HCT116 (cell line): ENCODE measurements at regions not wholly inside any gene's neighbourhood (a gene's known extent, or its start where the extent isn't known, plus 50 kb on each side); places are given as distances from the start of the nearest gene placed in this dataset.

Experiments
- ATAC-seq: fragments of 200-7000 bp; cut with Tn5 transposase; 2 replicates; pipeline ENCODE4 v1.9.1; 2020; ENCODE audit warnings: mild to moderate bottlenecking, moderate library complexity
- BruUV-seq: library from RNA; stranded (reverse); fragments of 400-500 nt; replicated peaks from 2 replicates; lab custom pipeline; 2021; lab: Mats Ljungman, UMichigan
- CTCF ChIA-PET: fragments of 300-600 bp; sonication (Branson Sonifier 250); formaldehyde crosslinking; loops from one replicate; lab custom pipeline; 2021; ENCODE audit warnings: antibody characterized with exemption; lab: Charles Lee
- POLR2A ChIA-PET: fragments of 300-600, 350-600 bp; sonication (Branson Sonifier 250); formaldehyde crosslinking; loops from one replicate; lab custom pipeline; 2021; ENCODE audit warnings: antibody characterized with exemption; lab: Charles Lee
- RAD21 ChIA-PET, 2 experiments: fragments of 300-600 bp; sonication (Branson Sonifier 250); formaldehyde crosslinking; loops; one replicate each; lab custom pipeline; 2023; ENCODE audit warnings: low total read pairs in 2 of 2; ENCODE audit not compliant: uncharacterized antibody in 2 of 2, unreplicated experiment in 2 of 2, low non-redundant PET in 1 of 2; lab: Charles Lee
- DNase-seq: peaks from one replicate; pipeline ENCODE4 v3.0.0-alpha.2; 2010; ENCODE audit warnings: low read depth, low spot score
- H2AFZ ChIP-seq: fragments of 200-600 bp; shearing (Covaris generic), sonication (generic); 2 replicates; pipeline ENCODE4 v1.6.1; 2017; ENCODE audit warnings: low read depth, mixed run types, mixed read lengths, antibody characterized with exemption, low read length; ENCODE audit not compliant: poor library complexity, severe bottlenecking
- H3K27ac ChIP-seq: 2 replicates; pipeline ENCODE4 v1.5.1; 2012; ENCODE audit warnings: low read depth, low read length
- H3K27me3 ChIP-seq: fragments of 200-600 bp; sonication (generic); 2 replicates; pipeline ENCODE4 v1.6.1; 2016; ENCODE audit warnings: mixed run types, low read length, mixed read lengths; ENCODE audit not compliant: insufficient read depth
- H3K36me3 ChIP-seq, 2 experiments: fragments of 200-500 bp in 1 of 2; fragments of 200-600 bp in 1 of 2; sonication (Bioruptor generic) in 1 of 2; sonication (generic) in 1 of 2; 2 replicates each; pipeline versions ENCODE4 v1.5.1 to v1.6.1; 2014 to 2016; ENCODE audit warnings: low read length in 2 of 2, inconsistent platforms in 1 of 2, mixed read lengths in 1 of 2, mixed run types in 1 of 2; ENCODE audit not compliant: insufficient read depth in 2 of 2, control insufficient read depth in 1 of 2
- H3K4me1 ChIP-seq, 2 experiments: fragments of 200-600 bp in 1 of 2; sonication (generic) in 1 of 2; 2 replicates each; pipeline versions ENCODE4 v1.5.1 to v1.6.1; 2012 to 2017; ENCODE audit warnings: low read length in 2 of 2, inconsistent platforms in 1 of 2, mild to moderate bottlenecking in 1 of 2, mixed read lengths in 1 of 2, mixed run types in 1 of 2, moderate library complexity in 1 of 2; ENCODE audit not compliant: insufficient read depth in 2 of 2, control insufficient read depth in 1 of 2
- H3K4me2 ChIP-seq: fragments of 200-600 bp; sonication (generic); 2 replicates; pipeline ENCODE4 v1.6.1; 2017; ENCODE audit warnings: mixed run types, low read length, mixed read lengths
- H3K4me3 ChIP-seq, 2 experiments: fragments of 200-600 bp in 1 of 2; sonication (generic) in 1 of 2; replicated peaks in 1 of 2; 2 replicates each; pipeline ENCODE4 v1.5.1; 2011 to 2016; ENCODE audit warnings: low read length in 2 of 2, control low read depth in 1 of 2, low read depth in 1 of 2, mild to moderate bottlenecking in 1 of 2, mixed read lengths in 1 of 2, mixed run types in 1 of 2
- H3K79me2 ChIP-seq: fragments of 200-600 bp; sonication (generic); 2 replicates; pipeline ENCODE4 v1.6.1; 2017; ENCODE audit warnings: mild to moderate bottlenecking, mixed run types, low read length, moderate library complexity, mixed read lengths; ENCODE audit not compliant: insufficient read depth
- H3K9ac ChIP-seq: fragments of 200-600 bp; sonication (generic); 2 replicates; pipeline ENCODE4 v1.6.1; 2016; ENCODE audit warnings: low read length, mixed read lengths
- H3K9me2 ChIP-seq: fragments of 200-600 bp; sonication (generic), shearing (Covaris generic); 2 replicates; pipeline ENCODE4 v1.6.1; 2017; ENCODE audit warnings: mixed run types, mild to moderate bottlenecking, moderate library complexity; ENCODE audit not compliant: insufficient read depth
- H3K9me3 ChIP-seq, 2 experiments: fragments of 200-500 bp in 1 of 2; fragments of 200-600 bp in 1 of 2; sonication (Bioruptor generic) in 1 of 2; sonication (generic) in 1 of 2; 2 replicates each; pipeline ENCODE4 v1.6.1; 2014 to 2017; ENCODE audit warnings: low read length in 2 of 2, mixed read lengths in 2 of 2, inconsistent platforms in 1 of 2, low read depth in 1 of 2, mild to moderate bottlenecking in 1 of 2, mixed run types in 1 of 2, moderate library complexity in 1 of 2; ENCODE audit not compliant: control insufficient read depth in 1 of 2, insufficient read depth in 1 of 2
- H4K20me1 ChIP-seq: fragments of 200-600 bp; sonication (generic), shearing (Covaris generic); 2 replicates; pipeline ENCODE4 v1.6.1; 2017; ENCODE audit warnings: mixed run types, mild to moderate bottlenecking, moderate library complexity; ENCODE audit not compliant: insufficient read depth
- ELF1 ChIP-seq: IDR thresholded peaks from 2 replicates; pipeline ENCODE4 v1.6.1; 2012; ENCODE audit warnings: low read depth, borderline replicate concordance
- FOSL1 ChIP-seq: IDR thresholded peaks from 2 replicates; pipeline ENCODE4 v1.6.1; 2012; ENCODE audit warnings: low read depth
- POLR2A ChIP-seq: IDR thresholded peaks from 2 replicates; pipeline ENCODE4 v1.7.0; 2011; ENCODE audit warnings: borderline replicate concordance; ENCODE audit not compliant: insufficient read depth, insufficient read length; ENCODE audit errors: extremely low read depth
- POLR2AphosphoS5 ChIP-seq: IDR thresholded peaks from 2 replicates; pipeline ENCODE4 v1.6.1; 2011; ENCODE audit warnings: mild to moderate bottlenecking, low read depth, low read length, moderate library complexity
- RAD21 ChIP-seq: IDR thresholded peaks from 2 replicates; pipeline ENCODE4 v1.6.1; 2012; ENCODE audit warnings: low read depth, mild to moderate bottlenecking
- SIN3A ChIP-seq: IDR thresholded peaks from 2 replicates; pipeline ENCODE4 v1.6.1; 2012; ENCODE audit warnings: low read depth
- SRF ChIP-seq: IDR thresholded peaks from 2 replicates; pipeline ENCODE4 v1.6.1; 2012; ENCODE audit warnings: low read depth
- intact Hi-C: fragments of 100-400 bp; cut with micrococcal nuclease; formaldehyde crosslinking; loops from 2 replicates; pipeline ENCODE4 v1.10.0; 2022
- TF ChIP-seq, protein P1 (sequence below): IDR thresholded peaks from 2 replicates; pipeline ENCODE4 v1.6.1; 2012
- TF ChIP-seq, protein P2 (sequence below), 3 experiments: fragments of 200-600 bp in 1 of 3; sonication (generic) in 1 of 3; IDR thresholded peaks in 2 of 3; conservative IDR thresholded peaks in 1 of 3; 2 replicates each; pipeline ENCODE4 v1.5.1; 2012 to 2017; ENCODE audit warnings: low read depth in 2 of 3, low read length in 2 of 3, antibody characterized with exemption in 1 of 3, borderline replicate concordance in 1 of 3, control low read depth in 1 of 3, mild to moderate bottlenecking in 1 of 3, mixed read lengths in 1 of 3, mixed run types in 1 of 3, moderate library complexity in 1 of 3; ENCODE audit not compliant: insufficient read depth in 1 of 3
- TF ChIP-seq, protein P3 (sequence below): IDR thresholded peaks from 2 replicates; pipeline ENCODE4 v1.6.1; 2011; ENCODE audit warnings: mild to moderate bottlenecking, low read length, moderate library complexity; ENCODE audit not compliant: insufficient replicate concordance; ENCODE audit errors: extremely low read depth

DNA sequence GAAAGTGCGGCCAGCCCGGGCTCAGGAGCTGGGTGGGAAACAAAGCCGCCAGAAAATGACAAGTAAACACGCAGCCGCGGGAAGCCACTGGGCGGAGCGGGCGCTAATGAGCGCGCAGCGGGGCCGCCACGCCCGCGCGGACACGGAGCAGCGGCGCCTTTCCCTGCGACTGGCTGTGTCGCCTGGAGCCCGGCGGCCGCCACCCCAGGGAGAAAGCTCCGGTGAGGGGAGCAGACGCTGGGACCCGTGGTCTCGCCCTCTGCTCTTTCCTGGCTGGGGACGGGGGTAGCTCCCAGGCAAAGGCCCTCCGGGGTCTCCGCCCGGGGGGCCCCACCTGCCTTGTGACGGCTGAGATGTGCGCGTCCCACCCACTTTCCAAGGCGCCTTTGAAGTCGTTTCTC, 54.9 kb downstream of the PRR18 start (continued):
- TF ChIP-seq POLR2AphosphoS5 (no peak), FOSL1 (no peak), SIN3A (no peak), POLR2A (no peak), SRF (no peak)
- TF ChIP-seq, protein P1, sequence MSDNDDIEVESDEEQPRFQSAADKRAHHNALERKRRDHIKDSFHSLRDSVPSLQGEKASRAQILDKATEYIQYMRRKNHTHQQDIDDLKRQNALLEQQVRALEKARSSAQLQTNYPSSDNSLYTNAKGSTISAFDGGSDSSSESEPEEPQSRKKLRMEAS, result no peak

DNA sequence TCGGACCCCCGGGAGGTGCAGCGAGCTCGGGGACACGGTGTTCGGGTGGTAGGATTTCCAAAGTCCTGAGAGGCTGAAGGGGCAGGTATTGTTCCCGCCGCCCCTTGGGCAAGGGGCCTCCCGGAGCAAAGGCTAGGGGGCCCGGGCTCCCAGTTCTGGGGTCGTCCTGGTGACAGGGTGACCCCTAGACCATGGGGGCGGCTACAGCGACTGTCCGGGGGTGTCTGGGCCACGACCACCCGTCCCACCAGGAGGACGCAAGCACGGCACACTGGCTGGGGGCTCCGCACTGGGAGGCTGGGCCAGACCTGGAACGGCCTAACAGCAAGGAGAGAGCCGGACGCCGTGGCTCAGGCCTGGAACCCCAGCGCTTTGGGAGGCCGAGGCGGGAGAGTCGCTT, 55.6 kb downstream of the PRR18 start:
- H3K27me3 ChIP-seq, result no peaks in the 10 kb centered on the region
- CTCF ChIA-PET, result no interaction called here
- H2AFZ ChIP-seq, result no peak overlapping the region
- H3K9me3 ChIP-seq, result no peaks in the 10 kb centered on the region
- H4K20me1 ChIP-seq, result no peaks in the 10 kb centered on the region
- no peak overlapping the region for H3K27ac ChIP-seq
- RAD21 ChIA-PET, result no interaction called here
- intact Hi-C loops, result no loop called here
- H3K4me1 ChIP-seq, result peaks cover 0 to 1% of the 10 kb centered on the region in 2 experiments; a peak in 1 of 4 replicates
- H3K4me3 ChIP-seq, result no peak overlapping the region
- no TSS peak for BruUV-seq
- H3K79me2 ChIP-seq, result no peaks in the 10 kb centered on the region
- ATAC-seq (no peak), DNase-seq (no peak)
- TF ChIP-seq, protein P2, sequence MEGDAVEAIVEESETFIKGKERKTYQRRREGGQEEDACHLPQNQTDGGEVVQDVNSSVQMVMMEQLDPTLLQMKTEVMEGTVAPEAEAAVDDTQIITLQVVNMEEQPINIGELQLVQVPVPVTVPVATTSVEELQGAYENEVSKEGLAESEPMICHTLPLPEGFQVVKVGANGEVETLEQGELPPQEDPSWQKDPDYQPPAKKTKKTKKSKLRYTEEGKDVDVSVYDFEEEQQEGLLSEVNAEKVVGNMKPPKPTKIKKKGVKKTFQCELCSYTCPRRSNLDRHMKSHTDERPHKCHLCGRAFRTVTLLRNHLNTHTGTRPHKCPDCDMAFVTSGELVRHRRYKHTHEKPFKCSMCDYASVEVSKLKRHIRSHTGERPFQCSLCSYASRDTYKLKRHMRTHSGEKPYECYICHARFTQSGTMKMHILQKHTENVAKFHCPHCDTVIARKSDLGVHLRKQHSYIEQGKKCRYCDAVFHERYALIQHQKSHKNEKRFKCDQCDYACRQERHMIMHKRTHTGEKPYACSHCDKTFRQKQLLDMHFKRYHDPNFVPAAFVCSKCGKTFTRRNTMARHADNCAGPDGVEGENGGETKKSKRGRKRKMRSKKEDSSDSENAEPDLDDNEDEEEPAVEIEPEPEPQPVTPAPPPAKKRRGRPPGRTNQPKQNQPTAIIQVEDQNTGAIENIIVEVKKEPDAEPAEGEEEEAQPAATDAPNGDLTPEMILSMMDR (IDR thresholded peaks at IDR 0.05 in 2 of 3, conservative IDR thresholded peaks at IDR 0.05 in 1 of 3; ENCODE audit: borderline replicate concordance in 1 of 3, insufficient read depth in 1 of 3, low read depth in 2 of 3, low read length in 2 of 3), result no peak
- TF ChIP-seq, protein P3, sequence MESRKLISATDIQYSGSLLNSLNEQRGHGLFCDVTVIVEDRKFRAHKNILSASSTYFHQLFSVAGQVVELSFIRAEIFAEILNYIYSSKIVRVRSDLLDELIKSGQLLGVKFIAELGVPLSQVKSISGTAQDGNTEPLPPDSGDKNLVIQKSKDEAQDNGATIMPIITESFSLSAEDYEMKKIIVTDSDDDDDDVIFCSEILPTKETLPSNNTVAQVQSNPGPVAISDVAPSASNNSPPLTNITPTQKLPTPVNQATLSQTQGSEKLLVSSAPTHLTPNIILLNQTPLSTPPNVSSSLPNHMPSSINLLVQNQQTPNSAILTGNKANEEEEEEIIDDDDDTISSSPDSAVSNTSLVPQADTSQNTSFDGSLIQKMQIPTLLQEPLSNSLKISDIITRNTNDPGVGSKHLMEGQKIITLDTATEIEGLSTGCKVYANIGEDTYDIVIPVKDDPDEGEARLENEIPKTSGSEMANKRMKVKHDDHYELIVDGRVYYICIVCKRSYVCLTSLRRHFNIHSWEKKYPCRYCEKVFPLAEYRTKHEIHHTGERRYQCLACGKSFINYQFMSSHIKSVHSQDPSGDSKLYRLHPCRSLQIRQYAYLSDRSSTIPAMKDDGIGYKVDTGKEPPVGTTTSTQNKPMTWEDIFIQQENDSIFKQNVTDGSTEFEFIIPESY, result no peak
- no peak for TF ChIP-seq ELF1
- TF ChIP-seq RAD21, result no peak
- POLR2A ChIA-PET, result no interaction called here
- H3K4me2 ChIP-seq, result no peak overlapping the region
- no peaks in the 10 kb centered on the region for H3K9me2 ChIP-seq
- no peak overlapping the region for H3K9ac ChIP-seq
- no peaks in the 10 kb centered on the region for H3K36me3 ChIP-seq
